ENCODE measurements at regions not wholly inside any gene's neighbourhood (a gene's known extent, or its start where the extent isn't known, plus 50 kb on each side); places are given as distances from the start of the nearest gene placed in this dataset.
A peak's percentile ranks its signal among the peaks of the same experiment; 100 is the strongest.
"Not testable (repeated sequence)": the region's sequence is repeated elsewhere in the genome, so short reads cannot be mapped to it uniquely, and the experiment has no call there.

DNA sequence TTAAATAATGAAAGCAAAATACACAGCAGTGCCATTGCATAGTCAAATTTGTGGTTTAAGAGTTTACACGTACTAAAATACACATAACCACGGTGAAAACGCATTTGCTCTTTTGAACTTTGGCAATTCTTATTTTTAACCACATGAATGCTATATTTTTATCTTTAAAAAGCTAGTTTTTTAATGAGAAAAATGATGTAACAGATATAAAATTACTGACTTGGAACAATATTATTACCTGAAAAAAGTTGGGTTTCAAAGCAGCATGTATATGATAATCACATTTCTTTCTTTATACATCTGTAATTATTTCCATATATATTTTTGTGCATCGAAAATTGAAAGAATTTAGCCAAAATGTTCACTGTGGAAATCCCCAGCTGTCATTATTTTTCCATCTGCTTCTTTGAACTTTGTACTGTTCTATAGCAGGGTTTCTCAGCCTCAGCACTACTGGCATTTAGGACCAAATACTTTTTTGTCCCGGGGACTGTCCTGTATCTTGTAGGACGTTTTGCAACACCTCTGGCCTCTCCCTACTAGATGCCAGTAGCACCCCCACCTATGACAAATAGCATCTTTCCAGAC lies 75.9 kb upstream of the CAB39 start:
- ChIA-PET POLR2A (no interaction called here), CTCF (no interaction called here)
- no TSS peak for BruUV-seq (replicated peaks)
- intact Hi-C loops (cut with micrococcal nuclease) (no loop called here), dilution Hi-C loops (cut with MboI; ENCODE audit: extremely low pct_ligation_motif_present, low sequenced_read_pairs) (no loop called here)
- TF ChIP-seq GATA2 (IDR thresholded peaks at IDR 0.05; ENCODE audit: insufficient read depth, insufficient read length, low read depth, low read length) (no peak), POLR2AphosphoS5 (IDR thresholded peaks at IDR 0.05; ENCODE audit: insufficient read depth, low read depth, low read length) (no peak), JUN (IDR thresholded peaks at IDR 0.05; ENCODE audit: borderline replicate concordance, insufficient read depth, insufficient read length, low read depth) (no peak), CTCF (IDR thresholded peaks at IDR 0.05; ENCODE audit: extremely low read depth in 1 of 2, insufficient read depth in 1 of 2, low read depth in 1 of 2, low read length in 2 of 2) (no peak), FOS (IDR thresholded peaks at IDR 0.05; ENCODE audit: borderline replicate concordance, insufficient read depth, low read length) (no peak), EZH2 (IDR thresholded peaks at IDR 0.05; ENCODE audit: borderline replicate concordance, low read depth, low read length, severe bottlenecking) (no peak), MAX (IDR thresholded peaks at IDR 0.05; ENCODE audit: insufficient read depth, insufficient read length) (no peak), POLR2A (IDR thresholded peaks at IDR 0.05; ENCODE audit: low read depth, low read length) (no peak), MYC (IDR thresholded peaks at IDR 0.05; ENCODE audit: low read depth, low read length) (no peak)
- H3K4me2 ChIP-seq (ENCODE audit: insufficient read depth, low read length): no peak overlapping the region
- no peak overlapping the region for H3K4me3 ChIP-seq (replicated peaks in 1 of 3; ENCODE audit: insufficient read depth in 1 of 3, low read depth in 1 of 3, low read length in 3 of 3)
- no peak overlapping the region for H2AFZ ChIP-seq (ENCODE audit: low read depth, low read length)
- DNase-seq (ENCODE audit: low read depth, low spot score) (no peak), FAIRE-seq (peak; percentile 50)
- H3K9ac ChIP-seq (replicated peaks; ENCODE audit: extremely low read depth, insufficient read depth, low read length): no peak overlapping the region
- H3K27ac ChIP-seq (ENCODE audit: insufficient read depth, low read depth, low read length): no peak overlapping the region
- H3K9me3 ChIP-seq (replicated peaks; ENCODE audit: control insufficient read depth, insufficient read depth, low read length): no peaks in the 10 kb centered on the region
- H3K27me3 ChIP-seq (ENCODE audit: control insufficient read depth in 2 of 2, insufficient read depth in 2 of 2, low read length in 2 of 2): no peaks in the 10 kb centered on the region
- H4K20me1 ChIP-seq (replicated peaks; ENCODE audit: control insufficient read depth, extremely low read depth, insufficient read depth, low read length): no peaks in the 10 kb centered on the region
- H3K79me2 ChIP-seq (ENCODE audit: control insufficient read depth, insufficient read depth, low read length): no peaks in the 10 kb centered on the region
- no peaks in the 10 kb centered on the region for H3K9me1 ChIP-seq (replicated peaks; ENCODE audit: control insufficient read depth, extremely low read depth, insufficient read depth, low read length)
- H3K36me3 ChIP-seq (ENCODE audit: control insufficient read depth in 2 of 2, extremely low read depth in 1 of 2, insufficient read depth in 2 of 2, low read length in 2 of 2): no peaks in the 10 kb centered on the region
- H3K4me1 ChIP-seq (ENCODE audit: control insufficient read depth, extremely low read depth, insufficient read depth, low read length): no peaks in the 10 kb centered on the region

DNA sequence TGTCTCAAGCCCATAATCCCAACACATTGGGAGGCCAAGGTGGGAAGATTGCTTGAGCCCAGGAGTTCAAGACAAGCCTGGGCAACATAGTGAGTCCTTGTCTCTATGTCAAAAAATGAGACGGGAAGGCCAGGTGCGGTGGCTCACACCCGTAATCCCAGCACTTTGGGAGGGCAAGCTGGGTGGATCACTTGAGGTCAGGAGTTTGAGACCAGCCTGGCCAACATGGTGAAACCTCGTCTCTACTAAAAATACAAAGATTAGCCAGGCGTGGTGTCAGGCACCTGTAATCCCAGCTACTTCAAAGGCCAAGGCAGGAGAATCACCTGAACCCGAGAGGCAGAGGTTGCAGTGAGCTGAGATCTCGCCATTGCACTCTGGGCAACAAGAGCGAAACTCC lies 75.2 kb upstream of the CAB39 start:
- H3K27me3 ChIP-seq (ENCODE audit: control insufficient read depth in 2 of 2, insufficient read depth in 2 of 2, low read length in 2 of 2); H3K36me3 ChIP-seq (ENCODE audit: control insufficient read depth in 2 of 2, extremely low read depth in 1 of 2, insufficient read depth in 2 of 2, low read length in 2 of 2); dilution Hi-C loops (cut with MboI; ENCODE audit: extremely low pct_ligation_motif_present, low sequenced_read_pairs); H3K4me3 ChIP-seq (replicated peaks in 1 of 3; ENCODE audit: insufficient read depth in 1 of 3, low read depth in 1 of 3, low read length in 3 of 3); H3K79me2 ChIP-seq (ENCODE audit: control insufficient read depth, insufficient read depth, low read length); H2AFZ ChIP-seq (ENCODE audit: low read depth, low read length); BruUV-seq (replicated peaks); H3K9me3 ChIP-seq (replicated peaks; ENCODE audit: control insufficient read depth, insufficient read depth, low read length); H3K27ac ChIP-seq (ENCODE audit: insufficient read depth, low read depth, low read length); H3K9me1 ChIP-seq (replicated peaks; ENCODE audit: control insufficient read depth, extremely low read depth, insufficient read depth, low read length); H3K4me2 ChIP-seq (ENCODE audit: insufficient read depth, low read length); POLR2A ChIA-PET; CTCF ChIA-PET; H3K9ac ChIP-seq (replicated peaks; ENCODE audit: extremely low read depth, insufficient read depth, low read length); H4K20me1 ChIP-seq (replicated peaks; ENCODE audit: control insufficient read depth, extremely low read depth, insufficient read depth, low read length); DNase-seq (ENCODE audit: low read depth, low spot score); FAIRE-seq; intact Hi-C loops (cut with micrococcal nuclease); H3K4me1 ChIP-seq (ENCODE audit: control insufficient read depth, extremely low read depth, insufficient read depth, low read length): not testable (repeated sequence)
